Heart left ventricle (tissue), 13 donors: ENCODE measurements at regions not wholly inside any gene's neighbourhood (a gene's known extent, or its start where the extent isn't known, plus 50 kb on each side); places are given as distances from the start of the nearest gene placed in this dataset.
"Not testable (repeated sequence)": the region's sequence is repeated elsewhere in the genome, so short reads cannot be mapped to it uniquely, and the experiment has no call there.

Experiments used
- CTCF ChIP-seq, 12 donors: fragments of 200-600 bp; sonication (generic) in 4 of 12; IDR thresholded peaks; one replicate each; pipeline versions ENCODE4 v1.5.0 to v1.8.0; 2018 to 2022; ENCODE audit warnings: antibody characterized with exemption in 12 of 12, mild to moderate bottlenecking in 5 of 12
- POLR2A ChIP-seq, 2 donors: fragments of 450-650 bp; IDR thresholded peaks; one replicate each; pipeline ENCODE4 v1.6.1; 2017; ENCODE audit warnings: antibody characterized with exemption in 2 of 2, mild to moderate bottlenecking in 2 of 2, moderate library complexity in 2 of 2
- donor health status: ischemic (EF 13 %, LVEDD 7.1; RV severe dilation, severe dysfunction).
- donor health status: DM: no; HTN: yes; CAD: no.
- donor health status: DM: no; HTN: no; CAD: no.
- donor health status: ischemic (EF 25% LVEDD 6.9; RV normal size, moderate dysfunction).
- donor health status: ischemic (EF 25% LVEDD 5.7; RV mildly dilated, moderate dysfunction).
- donor health status: ischemic (EF 35%, LVEDD 5.7; RV mildly dilated, moderate dysfunction).
- donor health status: nonischemic (EF 11% LVEDD 7.7; RV severe dilation, severe dysfunction).
- donor health status: DM: yes; HTN: yes; CAD: no.
- donor health status: PGD.
- donor health status: ischemic (EF 29% LVEDD 5.4; RV normal size, mild dysfunction).
- donor health status: nonischemic (EF 23%, LVEDD 6.1; RV moderate dilation, normal function).

GRCh38 chr4:150026987-150027386 is 51.3 kb upstream of the DCLK2 start:
- not testable (repeated sequence) for TF ChIP-seq CTCF, POLR2A (IDR thresholded peaks at IDR 0.05)
